H1 (cell line): ENCODE measurements at regions not wholly inside any gene's neighbourhood (a gene's known extent, or its start where the extent isn't known, plus 50 kb on each side); places are given as distances from the start of the nearest gene placed in this dataset.

Source experiments
- CTCF ChIA-PET: fragments of 300-600 bp; sonication (Branson Sonifier 250); formaldehyde crosslinking; loops from one replicate; lab custom pipeline; 2021; ENCODE audit not compliant: partially characterized antibody; lab: Charles Lee
- POLR2A ChIA-PET: fragments of 300-600 bp; sonication (Branson Sonifier 250); formaldehyde crosslinking; loops from one replicate; lab custom pipeline; 2021; ENCODE audit warnings: inconsistent platforms; ENCODE audit not compliant: partially characterized antibody; lab: Charles Lee
- DNase-seq, 2 experiments: peaks; one replicate each; pipeline versions ENCODE4 v3.0.0 to v3.0.0-alpha.2; 2010 to 2022; ENCODE audit warnings: low spot score in 2 of 2, low read depth in 1 of 2, mixed read lengths in 1 of 2
- FAIRE-seq: peaks from 2 replicates; lab custom pipeline; 2011; peaks lifted over from hg19 to GRCh38; lab: Jason Lieb, UNC
- H2AFZ ChIP-seq: 2 replicates; pipeline ENCODE4 v1.8.1; 2012; ENCODE audit warnings: low read length, inconsistent platforms
- H2AK5ac ChIP-seq: 2 replicates; pipeline ENCODE4 v1.6.1; 2013; ENCODE audit warnings: low read depth, low read length
- H2BK120ac ChIP-seq: replicated peaks from 2 replicates; pipeline ENCODE3; 2013; ENCODE audit warnings: low read depth, low read length, inconsistent platforms
- H2BK12ac ChIP-seq: 2 replicates; pipeline ENCODE4 v1.6.1; 2013; ENCODE audit warnings: low read depth, low read length
- H2BK15ac ChIP-seq: 2 replicates; pipeline ENCODE4 v1.6.1; 2013; ENCODE audit warnings: low read length
- H2BK20ac ChIP-seq: 2 replicates; pipeline ENCODE4 v1.6.1; 2013; ENCODE audit warnings: low read length
- H2BK5ac ChIP-seq: 2 replicates; pipeline ENCODE4 v1.6.1; 2013; ENCODE audit warnings: low read depth, low read length
- H3K14ac ChIP-seq: 2 replicates; pipeline ENCODE4 v1.6.1; 2013; ENCODE audit warnings: inconsistent platforms; ENCODE audit not compliant: insufficient read length
- H3K18ac ChIP-seq: 2 replicates; pipeline ENCODE4 v1.6.1; 2013; ENCODE audit warnings: low read length; ENCODE audit errors: extremely low read depth
- H3K23ac ChIP-seq: 2 replicates; pipeline ENCODE4 v1.6.1; 2013; ENCODE audit warnings: inconsistent platforms; ENCODE audit not compliant: insufficient read length
- H3K23me2 ChIP-seq: 2 replicates; pipeline ENCODE4 v1.6.1; 2013; ENCODE audit warnings: low read depth, low read length
- H3K27ac ChIP-seq: 2 replicates; pipeline ENCODE4 v1.6.1; 2011; ENCODE audit warnings: low read depth, low read length, inconsistent platforms
- H3K27me3 ChIP-seq, 4 experiments: replicated peaks in 1 of 4; 1 replicate in 1 of 4; 2 replicates in 3 of 4; pipeline versions ENCODE4 v1.6.1 to v1.8.1; 2011 to 2013; ENCODE audit warnings: low read length in 3 of 4, mild to moderate bottlenecking in 3 of 4, inconsistent platforms in 2 of 4, mixed read lengths in 2 of 4, moderate library complexity in 1 of 4; ENCODE audit not compliant: control insufficient read depth in 3 of 4, insufficient read depth in 3 of 4; ENCODE audit errors: extremely low read depth in 1 of 4
- H3K36me3 ChIP-seq, 4 experiments: 2 replicates each; pipeline versions ENCODE4 v1.6.1 to v1.8.1; 2011 to 2013; ENCODE audit warnings: mild to moderate bottlenecking in 4 of 4, low read length in 3 of 4, moderate library complexity in 2 of 4, control low read depth in 1 of 4, inconsistent platforms in 1 of 4; ENCODE audit not compliant: insufficient read depth in 4 of 4, control insufficient read depth in 2 of 4
- H3K4ac ChIP-seq: replicated peaks from 2 replicates; pipeline ENCODE3; 2013; ENCODE audit warnings: low read length, low read depth, mixed read lengths, inconsistent platforms; ENCODE audit not compliant: insufficient read length
- H3K4me1 ChIP-seq, 4 experiments: replicated peaks in 1 of 4; 1 replicate in 1 of 4; 2 replicates in 3 of 4; pipeline versions ENCODE4 v1.6.1 to v1.8.1; 2011 to 2013; ENCODE audit warnings: low read length in 3 of 4, inconsistent platforms in 2 of 4, mixed read lengths in 1 of 4; ENCODE audit not compliant: insufficient read depth in 4 of 4, control insufficient read depth in 3 of 4
- H3K4me2 ChIP-seq, 2 experiments: 2 replicates each; pipeline versions ENCODE4 v1.6.1 to v1.8.1; 2011 to 2013; ENCODE audit warnings: low read depth in 2 of 2, low read length in 2 of 2, control low read depth in 1 of 2, inconsistent platforms in 1 of 2, mild to moderate bottlenecking in 1 of 2; ENCODE audit not compliant: insufficient read depth in 1 of 2
- H3K4me3 ChIP-seq, 4 experiments: fragments of 200-600, 300-600 bp in 1 of 4; sonication (generic), shearing (Covaris generic), sonication (Bioruptor Twin) in 1 of 4; 2 replicates each; pipeline versions ENCODE4 v1.5.1 to v1.8.1; 2011 to 2016; ENCODE audit warnings: low read length in 4 of 4, low read depth in 3 of 4, control low read depth in 2 of 4, inconsistent platforms in 2 of 4, mild to moderate bottlenecking in 2 of 4, mixed read lengths in 1 of 4, moderate library complexity in 1 of 4; ENCODE audit not compliant: insufficient read depth in 2 of 4; ENCODE audit errors: extremely low read depth in 1 of 4
- H3K56ac ChIP-seq: replicated peaks from 2 replicates; pipeline ENCODE3; 2013; ENCODE audit warnings: low read depth, mild to moderate bottlenecking, mixed read lengths, low read length, inconsistent platforms; ENCODE audit not compliant: insufficient read length
- H3K79me1 ChIP-seq: 2 replicates; pipeline ENCODE4 v1.6.1; 2013; ENCODE audit warnings: low read depth, low read length, control low read depth
- H3K79me2 ChIP-seq, 2 experiments: 2 replicates each; pipeline versions ENCODE4 v1.6.1 to v1.8.1; 2012 to 2013; ENCODE audit warnings: low read length in 2 of 2, mild to moderate bottlenecking in 2 of 2, inconsistent platforms in 1 of 2; ENCODE audit not compliant: insufficient read depth in 2 of 2, control insufficient read depth in 1 of 2
- H3K9ac ChIP-seq, 4 experiments: replicated peaks in 1 of 4; 1 replicate in 1 of 4; 2 replicates in 3 of 4; pipeline versions ENCODE4 v1.6.1 to v1.8.1; 2011 to 2013; ENCODE audit warnings: low read depth in 3 of 4, low read length in 3 of 4, control low read depth in 2 of 4, mild to moderate bottlenecking in 2 of 4, moderate library complexity in 2 of 4, inconsistent platforms in 1 of 4; ENCODE audit errors: extremely low read depth in 1 of 4
- H3K9me3 ChIP-seq, 2 experiments: 2 replicates each; pipeline versions ENCODE4 v1.6.1 to v1.8.1; 2012 to 2013; ENCODE audit warnings: mild to moderate bottlenecking in 2 of 2, moderate library complexity in 2 of 2, control low read depth in 1 of 2, inconsistent platforms in 1 of 2, low read depth in 1 of 2, low read length in 1 of 2, mixed read lengths in 1 of 2; ENCODE audit not compliant: insufficient read depth in 2 of 2
- H4K20me1 ChIP-seq, 2 experiments: replicated peaks in 1 of 2; 2 replicates each; pipeline versions ENCODE3 to v1.8.1; 2011 to 2013; ENCODE audit warnings: inconsistent platforms in 2 of 2, low read length in 2 of 2, mild to moderate bottlenecking in 1 of 2; ENCODE audit not compliant: insufficient read depth in 2 of 2, control insufficient read depth in 1 of 2
- H4K5ac ChIP-seq: 2 replicates; pipeline ENCODE4 v1.6.1; 2013; ENCODE audit warnings: low read length, low read depth, mixed read lengths, inconsistent platforms; ENCODE audit not compliant: insufficient read length
- H4K8ac ChIP-seq: 2 replicates; pipeline ENCODE4 v1.8.0; 2013; ENCODE audit warnings: mild to moderate bottlenecking, moderate library complexity, low read length, inconsistent platforms; ENCODE audit not compliant: insufficient read depth; ENCODE audit errors: extremely low read depth
- H4K91ac ChIP-seq: replicated peaks from 2 replicates; pipeline ENCODE3; 2013; ENCODE audit warnings: low read length, mixed read lengths, inconsistent platforms; ENCODE audit not compliant: insufficient read length
- CHD1 ChIP-seq: IDR thresholded peaks from 2 replicates; pipeline ENCODE4 v1.6.1; 2012; ENCODE audit warnings: low read depth, low read length, improper control_type of control experiment
- CTCF ChIP-seq, 3 experiments: IDR thresholded peaks; 1 replicate in 2 of 3; 2 replicates in 1 of 3; pipeline versions ENCODE4 v1.5.1 to v1.6.1; 2011; ENCODE audit warnings: low read length in 3 of 3, mild to moderate bottlenecking in 3 of 3, inconsistent platforms in 2 of 3, low read depth in 1 of 3, moderate library complexity in 1 of 3; ENCODE audit not compliant: insufficient read depth in 1 of 3; ENCODE audit errors: control extremely low read depth in 1 of 3
- EGR1 ChIP-seq: IDR thresholded peaks from 2 replicates; pipeline ENCODE4 v1.6.1; 2011; ENCODE audit warnings: low read depth, low read length, borderline replicate concordance
- KDM1A ChIP-seq: fragments of 200-600, 300-600 bp; sonication (generic); IDR thresholded peaks from 2 replicates; pipeline ENCODE4 v1.7.1; 2016; ENCODE audit warnings: mild to moderate bottlenecking, low read length, borderline replicate concordance
- MAX ChIP-seq: IDR thresholded peaks from 2 replicates; pipeline ENCODE4 v1.6.1; 2012; ENCODE audit warnings: inconsistent platforms
- POLR2A ChIP-seq, 2 experiments: IDR thresholded peaks; 1 replicate in 1 of 2; 2 replicates in 1 of 2; pipeline ENCODE4 v1.6.1; 2011; ENCODE audit warnings: low read depth in 2 of 2, low read length in 2 of 2, mild to moderate bottlenecking in 2 of 2; ENCODE audit errors: control extremely low read depth in 1 of 2
- RAD21 ChIP-seq, 2 experiments: IDR thresholded peaks in 1 of 2; conservative IDR thresholded peaks in 1 of 2; 2 replicates each; pipeline ENCODE4 v1.6.1; 2011; ENCODE audit warnings: low read depth in 2 of 2, low read length in 2 of 2, improper control_type of control experiment in 1 of 2, inconsistent platforms in 1 of 2, mild to moderate bottlenecking in 1 of 2, moderate library complexity in 1 of 2
- RFX5 ChIP-seq: IDR thresholded peaks from 2 replicates; pipeline ENCODE4 v1.6.1; 2011; ENCODE audit warnings: low read depth, low read length, improper control_type of control experiment, borderline replicate concordance
- TAF1 ChIP-seq: IDR thresholded peaks from 2 replicates; pipeline ENCODE4 v1.6.1; 2011; ENCODE audit warnings: mild to moderate bottlenecking, low read depth, low read length
- ZNF274 ChIP-seq: IDR thresholded peaks from 2 replicates; pipeline ENCODE4 v1.7.0; 2012; ENCODE audit warnings: low read length, borderline replicate concordance; ENCODE audit errors: extremely low read depth
- WGBS, 2 experiments: shearing (Covaris generic) in 1 of 2; methylation state at CpG; one replicate each; pipeline versions ENCODE4 v1.1.6 to v1.1.7; 2013 to 2015; ENCODE audit warnings: low lambda C conversion rate in 2 of 2, mixed read lengths in 2 of 2, inconsistent platforms in 1 of 2, low coverage in 1 of 2, missing lambda C conversion rate in 1 of 2; ENCODE audit not compliant: insufficient replicate concordance in 2 of 2, insufficient coverage in 1 of 2, insufficient read length in 1 of 2; ENCODE audit errors: extremely low coverage in 1 of 2, missing lambda C conversion rate in 1 of 2; 5-methylcytosine and 5-hydroxymethylcytosine counted together

- no peaks in the 10 kb centered on the region for H3K79me2 ChIP-seq
- no peak overlapping the region for H2AK5ac ChIP-seq
- H3K23ac ChIP-seq, result no peak overlapping the region
- no peak for TF ChIP-seq MAX
- no peak for TF ChIP-seq POLR2A (IDR thresholded peaks at IDR 0.05; ENCODE audit: control extremely low read depth in 1 of 2, low read depth in 2 of 2, low read length in 2 of 2)
- TF ChIP-seq KDM1A, result no peak
- no peak for TF ChIP-seq ZNF274
- peak; percentile 31 to 48 for TF ChIP-seq RAD21 (IDR thresholded peaks at IDR 0.05 in 1 of 2, conservative IDR thresholded peaks at IDR 0.05 in 1 of 2; ENCODE audit: low read depth in 2 of 2, low read length in 2 of 2)
- TF ChIP-seq RFX5, result no peak
- TF ChIP-seq EGR1, result no peak
- no peak for TF ChIP-seq CHD1
- peak; percentile 35 to 41 (median 37) for TF ChIP-seq CTCF (IDR thresholded peaks at IDR 0.05; ENCODE audit: control extremely low read depth in 1 of 3, insufficient read depth in 1 of 3, low read depth in 1 of 3, low read length in 3 of 3)
- TF ChIP-seq TAF1, result no peak
- no peak overlapping the region for H3K56ac ChIP-seq
- H2BK20ac ChIP-seq, result no peak overlapping the region
- no peak overlapping the region for H2BK5ac ChIP-seq
- no peaks in the 10 kb centered on the region for H3K79me1 ChIP-seq
- H4K8ac ChIP-seq, result no peak overlapping the region
- H2BK12ac ChIP-seq, result no peak overlapping the region
- H4K5ac ChIP-seq, result no peak overlapping the region
- ChIA-PET POLR2A (no interaction called here), CTCF (interaction anchor here (1.0 to 1.3 kb wide), 4 partner anchors 15 to 173 kb away, joined by 3 read pairs; no protein-coding TSS in a partner anchor)
- no peaks in the 10 kb centered on the region for H3K4me1 ChIP-seq
- no peaks in the 10 kb centered on the region for H3K9me3 ChIP-seq
- H4K91ac ChIP-seq, result no peak overlapping the region
- H3K36me3 ChIP-seq, result no peaks in the 10 kb centered on the region; a peak in 2 of 8 replicates
- H3K27ac ChIP-seq, result no peak overlapping the region
- no peak overlapping the region for H3K9ac ChIP-seq
- DNase-seq (no peak), FAIRE-seq (no peak)
- H2AFZ ChIP-seq, result no peak overlapping the region
- H3K14ac ChIP-seq, result no peak overlapping the region
- no peak overlapping the region for H3K4ac ChIP-seq
- no peak overlapping the region for H3K4me2 ChIP-seq
- no peak overlapping the region for H3K4me3 ChIP-seq
- H3K18ac ChIP-seq, result no peak overlapping the region
- H4K20me1 ChIP-seq, result no peaks in the 10 kb centered on the region
- H3K27me3 ChIP-seq, result peaks cover 0 to 2% (median 0%) of the 10 kb centered on the region in 4 experiments; a peak in 1 of 7 replicates
- H2BK120ac ChIP-seq, result no peak overlapping the region
- 78% methylated on average over 5 of the region's 5 CpGs; no CpG with 5 or more reads in 1 of the 2 experiments for WGBS, 2 experiments
- no peak overlapping the region for H2BK15ac ChIP-seq
- no peaks in the 10 kb centered on the region for H3K23me2 ChIP-seq
Measured at GRCh38 chr1:193519922-193520321, 333.5 kb upstream of the B3GALT2 start.
